IPS-15b (cell line): ENCODE measurements at regions not wholly inside any gene's neighbourhood (a gene's known extent, or its start where the extent isn't known, plus 50 kb on each side); places are given as distances from the start of the nearest gene placed in this dataset.

ENCODE experiments used
- H3K27me3 ChIP-seq: one replicate; pipeline ENCODE4 v1.6.1; 2013; ENCODE audit warnings: low read length; ENCODE audit not compliant: control insufficient read depth, insufficient read depth
- H3K36me3 ChIP-seq: one replicate; pipeline ENCODE4 v1.6.1; 2013; ENCODE audit warnings: low read length; ENCODE audit not compliant: control insufficient read depth, insufficient read depth
- H3K4me1 ChIP-seq: one replicate; pipeline ENCODE4 v1.6.1; 2013; ENCODE audit warnings: mild to moderate bottlenecking, low read length; ENCODE audit not compliant: control insufficient read depth, insufficient read depth
- H3K4me3 ChIP-seq: one replicate; pipeline ENCODE4 v1.5.1; 2013; ENCODE audit warnings: low read depth, low read length
- H3K9ac ChIP-seq: one replicate; pipeline ENCODE4 v1.6.1; 2013; ENCODE audit warnings: low read depth, mild to moderate bottlenecking, low read length
- H3K9me3 ChIP-seq: one replicate; pipeline ENCODE4 v1.6.1; 2013; ENCODE audit warnings: mild to moderate bottlenecking, low read length; ENCODE audit not compliant: control insufficient read depth, insufficient read depth

DNA sequence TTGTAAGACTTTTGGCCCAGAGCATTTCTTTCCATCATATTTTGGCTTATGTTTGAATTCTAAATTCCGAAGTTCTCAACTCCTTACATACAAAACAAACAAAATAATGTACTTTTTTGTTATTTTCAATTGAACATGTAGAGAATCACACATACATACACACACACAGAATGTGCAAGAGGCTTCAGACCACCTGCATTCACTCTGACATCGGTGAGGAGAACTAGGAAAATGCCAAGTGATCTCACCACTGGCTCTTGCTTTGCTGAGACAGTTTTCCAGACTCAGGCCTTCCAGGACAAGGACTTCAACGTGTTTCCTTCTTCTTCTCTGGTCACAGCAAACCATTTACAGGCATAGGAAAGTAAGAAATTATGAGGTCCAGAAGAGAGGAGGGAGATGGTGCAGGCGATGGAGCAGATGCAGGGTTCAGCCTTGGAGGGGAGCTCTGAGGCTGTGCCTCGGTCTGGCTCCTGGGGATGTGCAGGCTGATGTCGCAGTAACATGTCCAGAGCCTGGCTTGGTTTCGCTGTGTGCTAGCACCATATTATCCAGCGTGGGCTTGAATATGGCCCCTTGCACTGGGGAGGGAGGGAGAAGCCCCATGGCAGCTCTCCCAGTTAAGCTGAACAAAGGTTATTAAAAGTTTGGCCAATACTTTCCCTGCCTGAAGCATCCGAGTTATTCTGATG lies 93.4 kb downstream of the DACT2 start:
- no peak overlapping the region for H3K4me3 ChIP-seq
- H3K27me3 ChIP-seq: no peaks in the 10 kb centered on the region
- no peaks in the 10 kb centered on the region for H3K9me3 ChIP-seq
- H3K36me3 ChIP-seq: no peaks in the 10 kb centered on the region
- no peak overlapping the region for H3K9ac ChIP-seq
- H3K4me1 ChIP-seq: peaks cover 4% of the 10 kb centered on the region

GRCh38 chr6:168225471-168225911 lies 94.1 kb downstream of the DACT2 start:
- no peaks in the 10 kb centered on the region for H3K36me3 ChIP-seq
- no peak overlapping the region for H3K9ac ChIP-seq
- no peaks in the 10 kb centered on the region for H3K27me3 ChIP-seq
- H3K4me1 ChIP-seq: peaks cover 4% of the 10 kb centered on the region
- no peaks in the 10 kb centered on the region for H3K9me3 ChIP-seq
- no peak overlapping the region for H3K4me3 ChIP-seq

DNA sequence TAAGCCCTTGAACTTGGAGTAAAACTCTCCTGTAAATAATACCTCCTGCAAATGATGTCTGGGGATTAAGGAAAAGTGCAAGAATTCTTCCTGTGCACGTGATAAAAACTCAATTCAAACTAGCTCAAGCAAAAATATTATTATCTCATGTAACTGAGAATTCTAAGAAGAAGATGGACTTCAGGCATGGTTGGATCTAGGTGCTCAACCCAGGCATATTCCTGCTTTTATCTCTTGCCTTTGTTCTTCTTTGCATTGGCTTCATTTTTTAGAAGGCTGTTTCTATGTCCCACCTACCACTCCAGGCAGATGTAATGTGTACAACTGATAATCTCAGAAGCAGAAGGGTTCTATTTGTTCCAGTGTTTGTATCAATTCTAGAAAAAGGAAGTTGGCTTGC lies 95.8 kb downstream of the DACT2 start:
- no peak overlapping the region for H3K4me3 ChIP-seq
- H3K4me1 ChIP-seq: peaks cover 4% of the 10 kb centered on the region
- peaks cover 1% of the 10 kb centered on the region for H3K27me3 ChIP-seq
- H3K9me3 ChIP-seq: no peaks in the 10 kb centered on the region
- H3K36me3 ChIP-seq: no peaks in the 10 kb centered on the region
- no peak overlapping the region for H3K9ac ChIP-seq

DNA sequence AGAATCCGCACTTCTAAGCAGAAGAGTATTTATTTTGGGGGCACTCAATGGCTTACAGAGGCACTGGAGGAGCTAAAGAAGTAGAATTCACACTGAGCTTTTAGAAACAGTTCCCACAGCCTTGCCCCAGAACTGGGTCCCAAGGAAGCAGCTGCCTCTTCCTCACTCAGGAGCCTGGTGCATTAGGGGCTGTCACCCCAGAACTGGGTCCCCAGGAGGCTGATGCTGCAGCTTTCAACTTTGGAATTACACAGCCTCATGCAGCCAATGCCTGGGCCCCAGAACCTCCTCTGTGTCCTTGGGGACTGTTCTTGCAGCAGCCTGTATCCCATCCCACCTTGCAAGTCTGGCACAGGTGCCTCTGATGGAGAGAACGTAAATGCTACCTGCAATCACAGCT lies 96.4 kb downstream of the DACT2 start:
- H3K9me3 ChIP-seq: no peaks in the 10 kb centered on the region
- peaks cover 4% of the 10 kb centered on the region for H3K4me1 ChIP-seq
- H3K36me3 ChIP-seq: no peaks in the 10 kb centered on the region
- H3K27me3 ChIP-seq: peaks cover 2% of the 10 kb centered on the region
- no peak overlapping the region for H3K4me3 ChIP-seq
- no peak overlapping the region for H3K9ac ChIP-seq

DNA sequence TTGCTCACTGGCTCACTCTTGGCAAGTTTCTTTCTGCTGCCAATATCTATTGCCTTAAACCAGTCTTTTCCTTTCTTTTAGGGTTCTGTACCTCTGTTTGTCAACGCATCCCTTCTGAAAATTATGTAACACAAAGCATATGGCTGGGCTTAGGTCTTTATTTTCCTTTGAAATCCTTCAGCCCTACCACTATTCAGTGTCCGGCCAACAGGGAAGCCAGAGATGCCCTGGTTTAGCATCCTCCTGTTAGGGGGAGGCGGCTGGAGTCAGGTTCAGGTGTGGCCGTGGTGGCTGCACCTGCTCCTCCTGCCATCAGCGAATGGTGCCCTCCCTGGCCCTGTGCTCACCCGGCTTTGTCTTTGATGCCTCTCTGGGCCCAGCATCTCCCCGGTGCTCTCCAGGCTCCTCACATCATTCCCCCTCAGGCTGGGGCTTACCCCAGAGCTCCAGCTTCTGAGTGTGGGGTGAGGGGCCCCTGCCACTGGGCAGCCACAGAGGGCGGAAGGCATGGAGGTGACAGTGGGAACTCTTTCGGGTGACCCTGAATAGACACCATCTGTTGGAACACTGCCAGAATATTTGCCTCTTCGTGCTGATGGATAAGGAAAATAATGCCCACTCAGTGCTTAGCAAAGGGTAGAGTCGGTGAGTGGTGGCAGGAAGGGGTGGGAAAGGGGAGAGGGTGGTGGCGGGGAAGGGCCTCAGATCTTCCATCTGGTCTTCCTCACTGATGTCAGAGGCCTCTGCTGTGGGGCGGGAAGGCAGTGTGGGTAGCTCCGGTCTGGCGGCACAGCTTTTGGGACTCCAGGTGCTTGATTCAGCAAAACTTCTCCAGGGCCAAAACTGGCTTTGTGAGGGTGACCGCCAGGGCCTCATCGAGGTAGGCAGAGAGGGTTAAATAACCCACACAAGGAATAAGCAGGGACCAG lies 97.2 kb downstream of the DACT2 start:
- H3K9me3 ChIP-seq: no peaks in the 10 kb centered on the region
- no peak overlapping the region for H3K4me3 ChIP-seq
- peaks cover 2% of the 10 kb centered on the region for H3K27me3 ChIP-seq
- no peaks in the 10 kb centered on the region for H3K36me3 ChIP-seq
- peaks cover 4% of the 10 kb centered on the region for H3K4me1 ChIP-seq
- no peak overlapping the region for H3K9ac ChIP-seq

GRCh38 chr6:168221497-168222079 lies 98.0 kb downstream of the DACT2 start:
- Histone ChIP-seq H3K36me3 (no peaks in the 10 kb centered on the region), H3K4me1 (no peaks in the 10 kb centered on the region), H3K27me3 (peaks cover 2% of the 10 kb centered on the region), H3K9me3 (no peaks in the 10 kb centered on the region), H3K9ac (no peak overlapping the region), H3K4me3 (no peak overlapping the region)

GRCh38 chr6:168221000-168221399 lies 98.6 kb downstream of the DACT2 start:
- Histone ChIP-seq H3K9ac (no peak overlapping the region), H3K9me3 (no peaks in the 10 kb centered on the region), H3K4me1 (no peaks in the 10 kb centered on the region), H3K36me3 (no peaks in the 10 kb centered on the region), H3K4me3 (no peak overlapping the region), H3K27me3 (peaks cover 2% of the 10 kb centered on the region)

DNA sequence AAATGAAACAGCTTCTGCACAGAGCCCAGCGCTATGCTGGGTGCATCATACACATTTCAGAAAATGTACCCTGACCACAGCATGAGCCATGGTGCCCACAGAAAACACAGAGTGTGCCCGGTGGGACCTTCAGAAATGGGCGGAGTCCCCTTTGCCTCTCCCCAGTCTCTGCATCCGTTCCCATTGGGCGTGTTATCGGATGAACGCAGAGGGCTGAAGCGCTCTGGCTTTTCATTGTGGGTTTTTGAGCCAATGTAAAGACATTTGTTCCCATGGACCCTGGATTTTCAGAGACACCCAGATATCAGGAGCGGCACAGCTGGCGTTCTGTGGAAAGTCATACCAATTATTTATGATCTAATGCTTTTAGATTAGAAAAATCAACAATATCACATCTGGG lies 99.8 kb downstream of the DACT2 start:
- Histone ChIP-seq H3K27me3 (peaks cover 2% of the 10 kb centered on the region), H3K9me3 (no peaks in the 10 kb centered on the region), H3K4me1 (no peaks in the 10 kb centered on the region), H3K4me3 (no peak overlapping the region), H3K9ac (no peak overlapping the region), H3K36me3 (no peaks in the 10 kb centered on the region)

GRCh38 chr6:168218785-168219566 lies 100.6 kb downstream of the DACT2 start:
- Histone ChIP-seq H3K27me3 (peaks cover 2% of the 10 kb centered on the region), H3K9me3 (no peaks in the 10 kb centered on the region), H3K4me1 (no peaks in the 10 kb centered on the region)

DNA sequence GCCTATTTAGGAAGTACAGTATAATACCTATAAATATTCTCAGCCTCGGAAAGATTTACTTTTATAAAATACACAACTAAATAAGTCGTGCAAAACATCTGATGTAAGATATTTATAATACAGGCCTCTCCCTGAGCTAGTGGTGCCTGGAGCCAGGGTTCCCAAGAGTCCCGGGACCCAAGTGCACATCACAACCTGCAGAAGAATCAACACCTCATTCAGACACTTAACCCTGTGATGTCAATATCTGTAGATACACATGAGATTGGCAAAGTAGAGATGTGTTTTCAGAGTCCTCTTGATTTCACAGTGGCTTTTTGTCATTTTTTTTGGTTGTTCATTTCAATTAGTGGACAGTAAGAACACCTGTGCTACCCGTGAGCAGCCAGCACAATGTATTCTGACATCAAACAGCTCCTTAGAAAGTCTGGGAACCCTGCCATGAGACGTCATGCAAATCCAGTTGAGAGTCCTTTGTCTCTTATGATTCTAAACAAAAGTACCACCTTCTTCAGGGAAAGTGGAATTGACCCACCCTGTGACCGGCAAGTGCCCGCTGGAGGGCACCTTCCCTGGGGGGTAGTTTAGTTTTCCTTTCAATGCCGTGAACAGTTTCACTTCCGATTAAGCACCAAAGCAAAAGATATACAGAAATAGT lies 101.6 kb downstream of the DACT2 start:
- peaks cover 2% of the 10 kb centered on the region for H3K27me3 ChIP-seq

More at GRCh38 chr6:168218785-168219566, 100.6 kb downstream of the DACT2 start:
- H3K36me3 ChIP-seq: no peaks in the 10 kb centered on the region
- no peak overlapping the region for H3K9ac ChIP-seq
- no peak overlapping the region for H3K4me3 ChIP-seq

More for the DNA sequence above, 101.6 kb downstream of the DACT2 start:
- Histone ChIP-seq H3K4me1 (no peaks in the 10 kb centered on the region), H3K36me3 (no peaks in the 10 kb centered on the region), H3K4me3 (no peak overlapping the region), H3K9ac (no peak overlapping the region), H3K9me3 (no peaks in the 10 kb centered on the region)
